Adrenal gland (tissue), 9 donors: ENCODE measurements at regions not wholly inside any gene's neighbourhood (a gene's known extent, or its start where the extent isn't known, plus 50 kb on each side); places are given as distances from the start of the nearest gene placed in this dataset.

Experiments
- DNase-seq, 7 donors: peaks; one replicate each; pipeline ENCODE4 v3.0.0-alpha.2; 2019 to 2020
- H3K27ac ChIP-seq, 5 donors: fragments of 200-600 bp; sonication (generic) in 4 of 5; 1 replicate in 3 of 5; 2 replicates in 2 of 5; pipeline versions ENCODE4 v1.5.1 to v1.8.0; 2016 to 2020; ENCODE audit warnings: mild to moderate bottlenecking in 1 of 5
- H3K27me3 ChIP-seq: fragments of 200-600 bp; 2 replicates; pipeline ENCODE4 v1.8.0; 2021
- H3K36me3 ChIP-seq, 2 donors: fragments of 200-600 bp; replicated peaks in 1 of 2; 1 replicate in 1 of 2; 2 replicates in 1 of 2; pipeline versions ENCODE4 v1.5.1 to v1.8.0; 2018 to 2022
- H3K4me1 ChIP-seq, 2 donors: fragments of 200-600 bp; replicated peaks in 1 of 2; 1 replicate in 1 of 2; 2 replicates in 1 of 2; pipeline versions ENCODE4 v1.5.1 to v1.8.0; 2018 to 2021
- H3K4me3 ChIP-seq, 4 donors: fragments of 200-600 bp; sonication (generic) in 3 of 4; one replicate each; pipeline ENCODE4 v1.5.1; 2016 to 2018
- H3K9me3 ChIP-seq, 3 donors: fragments of 200-600 bp; sonication (generic) in 1 of 3; replicated peaks in 1 of 3; 1 replicate in 2 of 3; 2 replicates in 1 of 3; pipeline versions ENCODE4 v1.5.1 to v1.8.0; 2016 to 2021
- POLR2A ChIP-seq, 2 donors: fragments of 450-650 bp; IDR thresholded peaks; one replicate each; pipeline ENCODE4 v1.6.1; 2017; ENCODE audit warnings: antibody characterized with exemption in 2 of 2, mild to moderate bottlenecking in 2 of 2, moderate library complexity in 1 of 2
- WGBS, 4 donors: extraction: QIAGEN DNeasy Blood & Tissue Kit in 2 of 4; methylation state at CpG; one replicate each; pipeline versions ENCODE4 v1.1.5 to v1.1.7; 2013 to 2017; 5-methylcytosine and 5-hydroxymethylcytosine counted together
- intact Hi-C, 2 donors: fragments of 100-400 bp; cut with DNase I; formaldehyde crosslinking; loops; one replicate each; pipeline versions ENCODE4 v1.14.1 to v1.15.0; 2022 to 2023
- TF ChIP-seq, protein P1 (sequence below), 6 experiments: fragments of 450-650 bp in 4 of 6; fragments of 200-600 bp in 2 of 6; sonication (generic) in 1 of 6; IDR thresholded peaks; 1 replicate in 5 of 6; 2 replicates in 1 of 6; pipeline versions ENCODE4 v1.5.1 to v1.8.0; 2016 to 2021; ENCODE audit warnings: antibody characterized with exemption in 6 of 6, mild to moderate bottlenecking in 2 of 6, moderate library complexity in 1 of 6
- donor health status: healthy with polysubstance abuse.
- donor health status: Bipolar disorder and iron deficiency.
- donor health status: DM: yes; HTN: yes; CAD: no.
- donor health status: DM: no; HTN: no; CAD: no.
- donor health status: DM: no; HTN: no; CAD: no.

- intact Hi-C loops = no loop called here
- 78 to 84% (median 84%) methylated on average over 11 to 14 of the region's 14 CpGs for whole genome bisulfite sequencing, 4 donors
- Histone ChIP-seq H3K36me3 (no peaks in the 10 kb centered on the region), H3K4me1 (no peaks in the 10 kb centered on the region), H3K27ac (no peak overlapping the region), H3K9me3 (no peaks in the 10 kb centered on the region), H3K27me3 (no peaks in the 10 kb centered on the region), H3K4me3 (no peak overlapping the region)
- TF ChIP-seq, protein P1, sequence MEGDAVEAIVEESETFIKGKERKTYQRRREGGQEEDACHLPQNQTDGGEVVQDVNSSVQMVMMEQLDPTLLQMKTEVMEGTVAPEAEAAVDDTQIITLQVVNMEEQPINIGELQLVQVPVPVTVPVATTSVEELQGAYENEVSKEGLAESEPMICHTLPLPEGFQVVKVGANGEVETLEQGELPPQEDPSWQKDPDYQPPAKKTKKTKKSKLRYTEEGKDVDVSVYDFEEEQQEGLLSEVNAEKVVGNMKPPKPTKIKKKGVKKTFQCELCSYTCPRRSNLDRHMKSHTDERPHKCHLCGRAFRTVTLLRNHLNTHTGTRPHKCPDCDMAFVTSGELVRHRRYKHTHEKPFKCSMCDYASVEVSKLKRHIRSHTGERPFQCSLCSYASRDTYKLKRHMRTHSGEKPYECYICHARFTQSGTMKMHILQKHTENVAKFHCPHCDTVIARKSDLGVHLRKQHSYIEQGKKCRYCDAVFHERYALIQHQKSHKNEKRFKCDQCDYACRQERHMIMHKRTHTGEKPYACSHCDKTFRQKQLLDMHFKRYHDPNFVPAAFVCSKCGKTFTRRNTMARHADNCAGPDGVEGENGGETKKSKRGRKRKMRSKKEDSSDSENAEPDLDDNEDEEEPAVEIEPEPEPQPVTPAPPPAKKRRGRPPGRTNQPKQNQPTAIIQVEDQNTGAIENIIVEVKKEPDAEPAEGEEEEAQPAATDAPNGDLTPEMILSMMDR (IDR thresholded peaks at IDR 0.05) = no peak
- TF ChIP-seq POLR2A (IDR thresholded peaks at IDR 0.05) = no peak
- DNase-seq = no peak
Measured at GRCh38 chr6:168784426-168784825, 343.4 kb downstream of the SMOC2 start.

DNA sequence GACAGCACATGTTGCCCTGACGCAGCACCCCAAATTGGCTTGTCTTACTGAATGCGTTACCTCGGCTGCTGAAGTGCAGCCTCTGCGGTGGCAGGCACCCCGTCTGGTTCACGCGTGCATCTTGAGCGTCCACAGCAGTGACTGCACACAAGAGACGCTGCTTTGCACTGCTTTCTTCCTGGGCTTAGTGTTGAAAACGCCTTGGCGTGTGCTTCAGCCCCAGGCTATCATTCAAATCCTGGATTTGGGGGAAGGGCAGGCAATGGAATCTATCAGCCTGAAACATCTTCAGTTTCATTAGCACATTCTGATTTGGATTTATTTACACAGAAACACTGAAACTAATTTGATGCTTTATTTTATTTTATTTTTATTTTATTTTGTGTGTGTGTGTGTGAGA lies 342.7 kb downstream of the SMOC2 start:
- DNase-seq = no peak
- H3K4me1 ChIP-seq = no peaks in the 10 kb centered on the region

GRCh38 chr6:168782187-168782751 lies 341.3 kb downstream of the SMOC2 start:
- WGBS, 4 donors = 61 to 73% (median 65%) methylated on average over 11 to 18 of the region's 18 CpGs
- Histone ChIP-seq H3K36me3 (no peaks in the 10 kb centered on the region), H3K4me3 (no peak overlapping the region), H3K27ac (no peak overlapping the region), H3K27me3 (no peaks in the 10 kb centered on the region), H3K9me3 (no peaks in the 10 kb centered on the region), H3K4me1 (no peaks in the 10 kb centered on the region)
- intact Hi-C loops = no loop called here
- no peak for DNase-seq
- TF ChIP-seq, protein P1 (IDR thresholded peaks at IDR 0.05) = no peak
- no peak for TF ChIP-seq POLR2A (IDR thresholded peaks at IDR 0.05)

More for the DNA sequence above, 342.7 kb downstream of the SMOC2 start:
- 86 to 95% (median 90%) methylated on average over 11 of the region's 11 CpGs for WGBS, 4 donors
- Histone ChIP-seq H3K27ac (no peak overlapping the region), H3K36me3 (no peaks in the 10 kb centered on the region), H3K27me3 (no peaks in the 10 kb centered on the region), H3K9me3 (no peaks in the 10 kb centered on the region), H3K4me3 (no peak overlapping the region)
- intact Hi-C loops = no loop called here
- no peak for TF ChIP-seq POLR2A (IDR thresholded peaks at IDR 0.05)
- TF ChIP-seq, protein P1 (IDR thresholded peaks at IDR 0.05) = no peak

GRCh38 chr6:168778201-168778600 lies 337.2 kb downstream of the SMOC2 start:
- no peak overlapping the region for H3K4me3 ChIP-seq
- H3K27ac ChIP-seq = no peak overlapping the region
- H3K9me3 ChIP-seq = no peaks in the 10 kb centered on the region
- no peaks in the 10 kb centered on the region for H3K4me1 ChIP-seq
- intact Hi-C loops = no loop called here
- no peaks in the 10 kb centered on the region for H3K27me3 ChIP-seq
- TF ChIP-seq, protein P1 (IDR thresholded peaks at IDR 0.05) = no peak
- TF ChIP-seq POLR2A (IDR thresholded peaks at IDR 0.05) = no peak
- peak in 6 of 7 donors; percentile 18 to 66 (median 38) for DNase-seq
- 47 to 55% (median 52%) methylated on average over 7 of the region's 7 CpGs for WGBS, 4 donors
- no peaks in the 10 kb centered on the region for H3K36me3 ChIP-seq
